Activated CD4-positive, alpha-beta T cell treated with anti-CD3 and anti-CD28 coated beads, Interleukin-2, Interleukin-4, amounts not matched to agents 100 ng/mL and 50 ng/mL, durations not matched to agents 16 hours and 8 hours (primary cell): ENCODE measurements at regions not wholly inside any gene's neighbourhood (a gene's known extent, or its start where the extent isn't known, plus 50 kb on each side); places are given as distances from the start of the nearest gene placed in this dataset.
"Not testable (repeated sequence)": the region's sequence is repeated elsewhere in the genome, so short reads cannot be mapped to it uniquely, and the experiment has no call there.

ENCODE experiments used
- DNase-seq: peaks from one replicate; pipeline ENCODE4 v3.0.0-alpha.2; 2020; ENCODE audit warnings: low spot score

DNA sequence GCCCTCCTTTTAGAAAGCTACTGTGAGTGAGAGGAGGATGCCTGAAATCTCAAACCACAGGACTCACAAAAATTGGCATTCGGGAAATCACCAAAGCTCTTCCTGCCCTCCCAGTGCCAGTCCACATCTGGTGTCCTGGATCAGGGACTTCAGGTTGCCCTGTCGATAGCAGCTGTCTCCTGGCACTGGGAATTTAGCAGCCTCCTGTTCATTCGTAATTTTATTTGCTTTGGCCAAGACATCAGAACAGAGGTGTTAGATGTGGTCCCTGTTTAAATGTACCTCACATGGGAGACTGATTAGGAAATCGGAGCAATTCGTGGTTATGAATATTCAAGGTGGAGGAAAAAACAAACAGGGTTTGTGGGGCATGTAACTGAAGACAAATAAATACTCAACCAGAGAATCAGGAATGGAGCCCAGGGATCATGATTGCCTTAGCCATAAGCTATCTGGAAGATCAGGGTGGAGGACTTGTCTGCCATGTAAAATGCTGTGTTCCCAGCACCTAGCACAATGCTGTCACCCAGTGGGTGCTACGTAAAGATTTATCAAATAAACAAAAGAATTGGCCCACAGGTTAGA lies 265.2 kb upstream of the PROK2 start:
- no peak for DNase-seq

DNA sequence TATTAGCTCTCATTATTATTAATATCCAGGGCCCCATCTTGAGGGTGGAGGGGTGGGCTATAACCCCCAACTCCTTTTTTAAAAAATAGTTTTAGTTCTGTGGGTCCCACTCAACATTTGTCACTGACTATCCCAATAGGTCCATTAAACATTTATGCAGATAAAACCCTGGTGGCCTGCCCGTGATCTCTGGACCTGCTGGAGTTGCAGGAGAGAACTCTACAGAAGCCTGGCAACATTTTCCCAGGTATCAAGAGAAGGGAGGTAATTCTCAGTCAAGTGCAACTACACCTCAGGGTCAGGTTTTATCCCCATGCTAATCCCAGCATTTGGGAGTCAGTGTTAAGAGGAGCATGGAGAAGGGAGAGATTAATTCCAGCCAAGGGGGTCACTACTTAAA lies 264.4 kb upstream of the PROK2 start:
- DNase-seq, result no peak

DNA sequence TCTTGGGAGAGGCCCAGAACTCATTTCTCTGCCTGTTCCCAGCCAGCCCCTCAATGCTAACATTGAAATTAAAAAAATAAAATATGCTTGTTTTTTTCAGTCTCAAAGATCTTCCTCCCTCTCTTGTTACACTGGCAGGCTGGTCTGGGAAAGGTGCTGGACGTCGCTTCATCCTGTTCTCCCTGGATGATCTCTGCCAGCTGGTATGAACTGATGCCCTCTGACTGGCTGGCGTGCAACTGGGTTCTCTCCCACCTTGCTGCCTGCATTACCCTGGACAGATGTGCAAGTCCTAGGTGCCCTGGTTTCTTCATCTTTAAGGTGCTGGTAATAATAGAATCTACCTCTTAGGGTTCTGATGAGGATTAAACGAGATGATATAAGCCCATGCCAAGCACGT lies 263.9 kb upstream of the PROK2 start:
- no peak for DNase-seq

DNA sequence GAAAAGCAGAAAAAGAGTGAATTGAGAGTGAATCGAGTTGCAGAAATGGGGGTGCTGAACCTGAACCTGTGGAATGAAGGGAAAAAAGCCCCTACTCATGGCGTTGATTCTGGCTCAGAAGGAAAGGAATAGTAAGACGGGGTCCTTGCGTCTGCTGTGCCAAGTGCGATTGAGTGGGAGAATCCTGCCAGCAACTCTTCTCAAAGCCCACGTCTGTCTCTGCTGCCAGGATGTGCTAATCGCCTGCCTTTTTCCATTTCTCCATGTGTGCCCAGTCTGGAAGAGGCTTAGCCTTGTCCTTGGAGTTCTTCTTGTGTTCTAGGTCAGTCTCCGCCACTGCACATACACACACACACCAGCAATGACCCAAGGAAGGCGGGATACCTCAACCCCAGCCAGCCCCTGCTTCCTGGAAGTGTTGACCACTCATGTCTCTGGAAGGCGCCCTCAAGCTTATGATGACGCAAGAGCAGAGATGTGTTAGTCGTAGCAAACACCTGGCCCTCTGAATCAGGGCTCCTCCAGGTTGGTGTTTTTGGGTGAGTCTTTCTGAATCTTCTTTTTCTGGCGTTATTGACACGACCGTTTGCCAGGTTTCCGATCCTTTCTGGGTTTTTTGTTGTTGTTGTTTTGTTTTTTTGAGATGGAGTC lies 262.4 kb upstream of the PROK2 start:
- no peak for DNase-seq

DNA sequence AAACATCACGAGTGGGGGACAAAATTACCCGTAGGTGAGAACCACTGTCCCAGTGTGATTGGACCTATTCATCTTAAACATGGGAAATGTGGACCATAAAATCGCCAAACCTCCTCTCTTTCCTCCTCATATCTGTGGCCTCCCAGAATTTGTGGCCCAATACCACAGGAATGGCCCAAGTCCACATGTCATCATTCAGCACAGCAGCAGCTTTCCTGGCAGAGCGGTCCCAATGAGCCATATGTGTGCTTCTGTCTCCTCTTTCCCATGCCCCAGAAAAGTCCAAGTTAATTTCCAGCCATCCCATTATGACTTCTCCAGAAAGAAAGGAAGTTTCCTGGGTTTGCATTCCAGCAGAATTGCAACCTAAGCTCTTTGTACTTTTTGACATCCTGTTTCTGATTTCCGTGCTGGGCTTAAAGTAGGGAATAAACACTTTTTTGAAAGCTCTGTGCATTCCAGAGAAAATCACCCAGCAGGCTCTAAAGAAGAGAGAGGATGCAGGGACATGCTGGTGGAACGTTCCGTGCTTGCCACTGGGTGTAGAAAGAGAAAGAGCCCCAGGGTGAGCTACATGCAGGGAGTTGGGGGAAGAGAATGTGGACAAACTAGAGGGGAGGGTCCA lies 259.4 kb upstream of the PROK2 start:
- DNase-seq, result no peak

DNA sequence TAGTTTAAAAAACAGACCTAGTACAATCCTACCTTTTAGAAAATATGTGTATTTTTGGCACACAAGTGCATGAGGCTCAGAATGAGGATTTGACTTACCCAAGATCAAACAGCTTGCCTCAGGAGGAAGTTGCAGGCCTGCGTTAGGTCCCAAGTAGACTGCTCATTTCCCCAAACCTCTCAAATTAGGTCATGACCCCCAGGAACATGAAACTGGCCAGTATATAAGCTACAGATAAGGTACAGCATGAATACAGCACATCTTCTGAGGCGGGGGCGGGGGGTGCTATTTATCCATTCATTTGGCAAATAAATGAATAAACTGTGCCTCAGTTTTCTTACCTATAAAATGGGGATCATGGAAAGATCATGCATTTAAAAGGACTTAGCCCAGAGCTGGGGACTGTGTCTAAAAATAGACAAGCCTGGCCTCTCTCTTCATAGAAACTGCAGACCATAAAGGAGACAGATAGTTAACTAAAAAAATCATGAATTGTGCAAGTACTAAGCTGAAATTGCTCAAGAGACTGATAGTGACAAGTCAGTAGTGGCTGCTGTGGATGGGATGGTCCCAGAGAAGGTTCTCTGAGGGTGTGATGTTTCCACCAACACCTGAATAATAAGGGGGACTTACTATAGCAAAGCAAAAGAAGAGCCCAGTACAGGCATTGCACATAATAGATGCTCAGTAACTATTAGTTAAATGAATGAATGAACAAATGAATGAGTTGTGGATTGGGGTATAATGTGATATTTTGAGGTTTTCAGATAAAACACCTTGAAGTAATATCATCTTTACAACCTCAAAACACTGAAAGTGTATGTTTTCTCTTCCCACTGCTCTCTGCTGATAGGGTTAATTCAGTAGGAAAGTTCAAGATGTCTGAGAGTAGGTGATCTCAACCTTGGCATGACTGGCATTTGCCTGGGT lies 258.5 kb upstream of the PROK2 start:
- DNase-seq, result no peak

DNA sequence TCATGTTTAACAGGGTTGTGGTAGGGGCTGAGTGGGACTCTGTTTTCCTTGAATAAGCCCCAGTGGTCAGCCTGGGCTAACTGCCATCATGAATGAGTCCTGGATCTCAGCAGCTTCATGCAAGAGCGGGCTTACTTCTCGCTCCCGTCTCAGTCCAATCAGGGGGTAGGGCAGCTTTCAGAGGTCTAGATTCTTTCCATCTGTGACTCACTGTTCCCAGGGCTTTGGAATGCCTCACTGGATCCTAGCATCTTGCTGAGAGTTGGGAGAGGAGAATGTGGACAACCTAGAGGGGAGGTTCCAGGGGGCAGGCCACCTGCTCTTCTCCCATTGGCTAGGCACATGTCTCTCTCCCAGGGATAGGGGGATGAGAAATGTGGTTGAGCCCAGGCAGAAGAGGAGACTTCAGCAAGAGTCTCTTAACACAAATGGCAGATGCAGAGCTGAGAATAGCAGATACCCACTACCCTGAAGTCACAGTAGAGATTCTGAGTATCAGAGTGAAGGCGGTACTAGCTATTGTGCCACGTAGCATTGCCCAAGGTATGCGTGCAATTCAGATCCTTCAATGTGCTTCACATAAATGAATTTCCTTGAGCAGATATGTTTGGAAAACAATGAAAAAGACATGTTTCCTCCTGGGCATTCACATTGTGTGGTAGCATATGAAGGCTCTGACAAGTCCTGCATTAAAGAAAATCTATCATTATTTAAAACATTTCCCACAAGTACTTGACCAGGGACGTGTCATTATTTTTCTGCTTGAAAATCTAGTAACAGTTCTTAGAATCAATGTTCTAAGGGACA lies 257.7 kb upstream of the PROK2 start:
- no peak for DNase-seq

DNA sequence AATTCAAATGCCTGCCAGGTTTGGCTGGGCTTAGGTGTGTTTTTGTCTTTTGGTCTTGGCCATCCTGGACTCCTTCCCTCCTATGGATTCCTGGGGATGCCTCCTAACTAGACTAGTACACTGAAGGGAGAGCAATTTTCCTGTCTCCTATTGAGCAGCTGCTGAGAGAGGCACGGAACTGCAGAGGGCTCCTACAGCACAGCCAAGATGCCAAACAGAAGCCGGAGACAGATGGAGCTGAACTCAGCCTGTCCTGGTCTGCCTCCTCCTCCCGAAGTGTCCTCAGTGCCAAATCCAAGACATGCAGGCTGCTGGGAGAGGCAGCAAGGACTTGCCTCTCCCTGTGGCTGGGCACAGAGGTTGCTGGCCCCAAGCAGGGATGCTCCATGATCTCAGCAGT lies 256.6 kb upstream of the PROK2 start:
- DNase-seq, result no peak

DNA sequence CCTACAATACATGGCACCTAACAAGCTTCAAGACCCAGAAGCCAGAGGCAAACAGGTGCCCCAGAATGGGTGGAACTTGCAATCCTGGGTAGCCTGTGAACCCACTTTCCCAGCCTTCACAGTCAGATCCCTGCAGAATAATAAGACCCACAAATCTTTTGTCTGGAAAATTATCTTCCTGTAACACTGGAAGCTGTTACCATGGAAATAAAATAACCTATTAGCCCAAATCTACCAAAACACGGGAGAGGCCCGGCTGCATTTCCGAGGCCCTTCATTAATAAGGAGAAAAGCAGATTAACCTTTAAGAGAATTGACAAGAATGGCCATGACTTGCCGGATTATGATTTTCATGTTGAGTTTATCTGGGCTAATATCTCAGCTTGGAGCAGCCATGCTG lies 256.1 kb upstream of the PROK2 start:
- DNase-seq, result no peak

DNA sequence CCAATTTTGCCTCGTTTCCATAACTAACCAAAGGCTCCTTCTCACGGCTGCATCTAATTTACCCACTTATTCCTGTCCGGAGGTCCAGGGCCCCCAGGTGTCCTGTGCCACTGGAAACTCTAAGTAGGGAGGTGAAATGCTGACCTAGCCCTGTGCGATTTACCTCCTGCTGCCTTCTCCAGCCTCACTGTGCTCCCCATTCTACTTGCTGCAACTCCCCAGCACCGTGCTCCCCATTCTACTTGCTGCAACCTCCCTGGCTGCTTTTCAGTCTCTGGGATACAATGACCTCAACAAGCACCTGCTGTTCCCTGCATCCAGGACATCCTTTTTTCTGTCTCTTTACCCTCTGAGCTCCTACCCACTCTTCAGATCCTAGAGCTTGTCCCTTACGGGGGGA lies 254.7 kb upstream of the PROK2 start:
- DNase-seq, result no peak

DNA sequence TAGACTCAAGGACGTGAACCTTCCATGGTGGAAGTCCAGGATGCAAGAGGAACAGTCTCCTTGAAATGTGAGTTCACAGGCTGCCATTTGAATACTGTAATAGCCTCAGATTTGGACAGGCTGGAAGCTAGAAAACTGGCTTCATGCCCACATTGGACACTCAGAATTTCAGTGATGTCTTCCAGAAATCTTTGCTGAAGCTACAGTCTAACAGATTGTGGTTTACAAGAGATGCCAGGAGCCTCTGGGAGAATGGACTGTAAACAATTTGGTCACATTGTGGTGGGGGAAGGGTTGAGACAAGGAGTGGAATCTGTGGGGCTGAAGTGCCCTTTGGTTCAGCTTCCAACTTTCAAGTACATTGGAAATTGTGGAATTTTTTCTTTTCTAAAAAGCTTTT lies 252.0 kb upstream of the PROK2 start:
- DNase-seq, result no peak

DNA sequence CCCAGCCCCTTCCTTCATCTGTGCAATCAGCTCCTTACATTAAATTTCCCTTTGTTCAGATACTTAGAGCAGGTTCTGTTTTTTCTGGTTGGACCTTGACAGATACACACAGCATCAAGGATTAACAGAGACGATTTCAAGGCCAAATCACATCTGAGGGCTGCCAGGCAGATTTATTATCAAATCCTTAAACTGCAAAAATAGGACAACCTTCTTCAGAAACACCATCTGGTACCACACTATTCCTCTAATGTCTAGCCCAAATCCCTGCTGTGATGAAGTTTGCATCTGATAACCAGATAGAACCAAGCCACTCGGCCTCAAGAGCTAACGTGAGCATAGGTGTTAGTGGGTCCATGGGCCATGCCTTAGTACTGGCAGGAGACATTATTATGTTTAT lies 250.7 kb upstream of the PROK2 start:
- DNase-seq, result no peak

DNA sequence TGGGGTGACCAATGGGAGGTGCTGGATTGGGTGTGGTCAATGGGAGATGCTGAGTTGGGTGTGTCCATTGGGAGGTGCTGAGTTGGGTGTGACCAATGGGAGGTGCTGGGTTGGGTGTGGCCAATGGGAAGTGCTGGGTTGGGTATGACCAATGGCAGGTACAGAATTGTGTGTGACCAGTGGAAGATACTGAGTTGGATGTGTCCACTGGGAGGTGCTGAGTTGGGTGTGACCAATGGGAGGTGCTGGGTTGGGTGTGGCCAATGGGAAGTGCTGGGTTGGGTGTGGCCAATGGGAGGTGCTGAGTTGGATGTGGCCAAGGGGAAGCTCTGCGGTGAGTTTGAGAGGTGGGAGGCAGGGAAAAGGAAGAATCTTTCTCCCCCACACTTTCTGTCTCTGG lies 250.0 kb upstream of the PROK2 start:
- DNase-seq, result no peak

DNA sequence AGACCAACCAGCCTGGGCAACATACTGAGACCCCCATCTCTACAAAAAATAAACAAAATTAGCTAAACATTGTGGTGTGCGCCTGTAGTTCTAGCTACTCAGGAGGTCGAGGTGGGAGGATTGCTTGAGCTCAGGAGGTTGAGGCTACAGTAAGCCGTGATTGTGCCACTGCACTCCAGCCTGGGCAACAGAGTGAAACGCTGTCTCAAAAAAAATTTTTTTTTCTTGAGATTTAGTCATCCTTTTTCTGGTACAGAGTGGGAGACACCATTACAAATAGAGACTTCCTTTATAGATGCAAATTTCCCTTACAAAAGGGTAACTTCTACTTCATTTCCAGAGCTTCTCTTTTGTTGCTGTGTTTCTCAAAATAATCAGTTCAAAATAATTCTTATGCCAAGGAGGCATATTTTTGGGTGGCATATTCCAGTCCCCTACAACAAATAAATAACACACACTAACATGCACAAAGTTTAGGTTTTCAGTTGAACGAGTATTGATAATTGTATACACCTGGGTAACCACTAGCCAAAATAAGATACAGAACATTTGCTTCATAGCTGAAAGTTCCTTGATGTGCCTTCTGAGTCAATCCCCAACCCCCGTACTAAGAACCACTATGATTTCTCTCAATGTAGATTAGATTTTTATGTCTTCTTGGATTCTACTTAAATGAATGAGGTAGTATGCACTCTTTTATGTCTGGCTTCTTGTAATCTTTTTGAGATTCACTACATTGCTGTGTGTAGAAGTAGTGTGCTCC lies 248.9 kb upstream of the PROK2 start:
- DNase-seq, result no peak

DNA sequence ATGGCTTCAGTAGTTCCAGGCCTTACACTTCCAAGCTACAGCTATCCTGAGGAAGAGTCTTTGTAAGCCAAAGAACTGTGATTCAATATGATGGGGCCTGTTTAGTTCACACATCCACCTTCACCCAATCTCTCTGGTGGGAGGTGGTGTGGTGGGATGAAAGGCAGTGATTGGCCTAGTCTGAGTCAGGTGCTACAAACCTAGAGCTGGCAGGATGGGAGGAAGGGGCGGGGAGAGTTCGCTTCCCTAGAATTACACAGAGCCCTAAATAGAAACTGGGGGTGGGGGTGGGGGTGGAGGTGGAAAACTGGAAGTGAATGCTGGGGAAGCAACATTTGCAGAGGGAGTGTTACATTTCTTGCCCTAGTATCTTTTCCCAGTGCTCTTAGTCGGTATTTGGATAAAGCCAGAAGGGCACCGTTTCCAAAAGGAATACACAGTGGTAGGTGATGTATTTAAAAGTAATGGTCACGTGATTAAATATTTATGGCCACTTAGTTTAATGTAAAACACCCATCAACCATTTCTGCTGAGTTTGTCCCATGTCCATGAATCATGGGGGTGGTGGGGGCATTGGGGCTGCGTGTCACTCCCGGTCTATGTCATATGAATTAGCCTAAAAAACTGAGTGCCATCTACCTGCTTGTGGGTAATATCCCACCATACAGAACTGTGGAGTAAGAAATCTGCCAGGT lies 247.6 kb upstream of the PROK2 start:
- no peak for DNase-seq

DNA sequence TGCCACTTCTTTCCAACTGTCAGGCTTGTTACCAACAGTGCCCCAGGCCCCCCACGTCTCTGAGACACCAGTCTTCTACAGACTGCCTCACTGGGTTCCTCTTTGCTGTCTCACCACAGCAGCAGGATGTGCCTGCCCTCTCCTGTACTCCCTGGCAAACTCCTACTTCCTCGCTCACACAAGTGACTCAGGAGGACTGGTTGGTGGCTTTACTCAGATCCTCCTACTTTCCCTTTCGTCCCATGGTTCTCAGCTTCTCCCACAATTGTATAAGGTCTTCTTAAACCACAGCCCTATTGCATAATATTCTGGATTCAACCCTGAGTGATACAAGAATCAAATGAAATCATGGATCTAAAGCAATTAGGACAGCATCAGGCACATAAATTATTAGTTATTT lies 246.6 kb upstream of the PROK2 start:
- DNase-seq, result no peak

DNA sequence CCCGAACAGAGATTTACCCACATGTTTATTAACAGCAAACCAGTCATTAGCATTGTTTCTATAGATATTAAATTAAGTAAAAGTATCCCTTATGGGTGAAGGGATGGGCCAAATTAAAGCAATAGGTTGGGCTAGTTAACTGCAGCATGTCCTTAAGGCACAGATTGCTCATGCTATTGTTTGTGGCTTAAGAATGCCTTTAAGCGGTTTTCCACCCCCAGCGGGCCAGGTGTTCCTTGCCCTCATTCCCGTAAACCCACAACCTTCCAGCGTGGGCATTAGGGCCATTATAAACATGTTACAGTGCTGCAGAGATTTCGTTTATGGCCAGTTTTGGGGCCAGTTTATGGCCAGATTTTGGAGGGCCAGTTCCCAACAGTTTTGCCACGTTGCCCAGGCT lies 245.3 kb upstream of the PROK2 start:
- DNase-seq, result not testable (repeated sequence)

DNA sequence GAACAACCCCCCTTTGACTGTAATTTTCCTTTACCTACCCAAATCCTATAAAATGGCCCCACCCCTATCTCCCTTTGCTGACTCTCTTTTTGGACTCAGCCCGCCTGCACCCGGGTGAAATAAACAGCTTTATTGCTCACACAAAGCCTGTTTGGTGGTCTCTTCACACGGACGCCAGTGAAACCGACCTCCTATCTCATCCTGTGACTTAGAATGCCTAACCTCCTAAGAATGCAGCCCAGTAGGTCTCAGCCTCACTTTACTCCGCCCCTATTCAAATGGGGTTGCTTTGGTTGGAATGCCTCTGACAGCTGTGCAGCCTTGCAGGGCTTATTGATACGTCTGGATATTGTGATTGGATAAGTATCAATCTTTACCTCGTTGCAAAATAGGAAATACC lies 243.8 kb upstream of the PROK2 start:
- DNase-seq, result not testable (repeated sequence)

DNA sequence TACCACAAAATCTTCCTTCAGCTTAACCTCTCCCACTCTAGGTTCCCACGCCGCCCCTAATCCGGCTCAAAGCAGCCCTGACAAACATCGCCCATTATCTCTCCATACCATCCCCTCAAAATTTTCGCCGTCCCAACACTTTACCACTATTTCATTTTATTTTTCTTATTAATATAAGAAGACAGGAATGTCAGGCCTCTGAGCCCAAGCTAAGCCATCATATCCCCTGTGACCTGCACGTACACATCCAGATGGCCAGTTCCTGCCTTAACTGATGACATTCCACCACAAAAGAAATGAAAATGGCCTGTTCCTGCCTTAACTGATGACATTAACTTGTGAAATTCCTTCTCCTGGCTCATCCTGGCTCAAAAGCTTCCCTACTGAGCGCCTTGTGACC lies 243.4 kb upstream of the PROK2 start:
- DNase-seq, result not testable (repeated sequence)

DNA sequence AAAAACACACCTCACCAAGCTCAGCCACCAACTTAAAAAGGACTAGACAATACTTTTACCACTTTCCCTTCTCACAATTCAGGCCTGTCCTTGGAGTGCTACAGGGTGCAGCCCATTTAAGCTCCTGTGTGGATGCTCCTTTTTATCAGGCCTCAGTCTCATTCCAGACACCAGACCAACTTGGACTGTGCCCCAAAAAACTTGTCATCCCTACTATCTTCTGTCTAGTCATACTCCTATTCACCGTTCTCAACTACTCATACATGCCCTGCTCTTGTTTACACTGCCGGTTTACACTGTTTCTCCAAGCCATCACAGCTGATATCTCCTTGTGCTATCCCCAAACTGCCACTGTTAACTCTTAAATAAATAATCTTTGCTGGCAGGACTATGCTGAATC lies 242.8 kb upstream of the PROK2 start:
- DNase-seq, result not testable (repeated sequence)

DNA sequence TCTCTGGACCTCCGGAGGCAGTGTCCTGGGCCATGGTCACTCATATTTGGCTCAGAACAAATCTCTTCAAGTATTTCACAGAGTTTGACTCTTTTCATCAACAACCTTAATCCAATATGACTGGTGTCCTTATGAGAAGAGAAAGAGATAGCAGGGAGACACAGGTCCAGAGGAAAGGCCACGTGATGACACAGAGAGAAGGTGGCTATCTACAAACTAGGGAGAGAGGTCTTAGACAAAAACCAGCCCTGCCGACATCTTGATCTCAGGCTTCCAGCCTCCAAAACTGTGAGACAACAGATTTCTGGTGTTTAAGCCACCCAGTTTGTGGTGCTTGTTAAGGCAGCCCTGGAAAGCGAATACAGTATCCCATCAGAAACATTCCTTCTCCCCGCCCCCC lies 237.1 kb upstream of the PROK2 start:
- no peak for DNase-seq
